Hepatocyte (in vitro differentiated cells): ENCODE measurements at regions not wholly inside any gene's neighbourhood (a gene's known extent, or its start where the extent isn't known, plus 50 kb on each side); places are given as distances from the start of the nearest gene placed in this dataset.

ENCODE experiments used
- DNase-seq: peaks from one replicate; pipeline ENCODE4 v3.0.0-alpha.2; 2016; ENCODE audit warnings: low spot score
- H2AFZ ChIP-seq: fragments of 200-600 bp; sonication (generic); 2 replicates; pipeline ENCODE4 v1.6.0; 2016; ENCODE audit warnings: antibody characterized with exemption, mild to moderate bottlenecking
- H3K27ac ChIP-seq: fragments of 200-600 bp; sonication (generic); 2 replicates; pipeline ENCODE4 v1.5.1; 2016; ENCODE audit warnings: mild to moderate bottlenecking
- H3K27me3 ChIP-seq: fragments of 200-600 bp; sonication (generic); 2 replicates; pipeline ENCODE4 v1.6.1; 2016
- H3K36me3 ChIP-seq: fragments of 200-600 bp; sonication (generic); replicated peaks from 2 replicates; pipeline ENCODE4 v1.5.1; 2016; ENCODE audit warnings: low read depth; ENCODE audit not compliant: insufficient read depth
- H3K4me1 ChIP-seq: fragments of 200-600 bp; sonication (generic); 2 replicates; pipeline ENCODE4 v1.5.1; 2016; ENCODE audit warnings: mild to moderate bottlenecking, moderate library complexity; ENCODE audit not compliant: insufficient read depth
- H3K4me2 ChIP-seq: fragments of 200-600 bp; sonication (generic); 2 replicates; pipeline ENCODE4 v1.6.0; 2016
- H3K4me3 ChIP-seq: fragments of 200-600 bp; sonication (generic); 2 replicates; pipeline ENCODE4 v1.5.1; 2016; ENCODE audit warnings: mild to moderate bottlenecking
- H3K79me2 ChIP-seq: fragments of 200-600 bp; sonication (generic); 2 replicates; pipeline ENCODE4 v1.6.0; 2017; ENCODE audit warnings: mild to moderate bottlenecking
- H3K9me2 ChIP-seq: fragments of 200-600 bp; sonication (generic); replicated peaks from 2 replicates; pipeline ENCODE4 v1.6.0; 2017; ENCODE audit warnings: mild to moderate bottlenecking; ENCODE audit not compliant: insufficient read depth
- H3K9me3 ChIP-seq: fragments of 200-600 bp; sonication (generic); 2 replicates; pipeline ENCODE4 v1.5.1; 2016; ENCODE audit warnings: low read depth, mild to moderate bottlenecking
- H4K20me1 ChIP-seq: fragments of 200-600 bp; sonication (generic); 2 replicates; pipeline ENCODE4 v1.6.0; 2016; ENCODE audit warnings: mild to moderate bottlenecking; ENCODE audit not compliant: insufficient read depth, poor library complexity, severe bottlenecking
- CTCF ChIP-seq: fragments of 200-600 bp; sonication (generic); IDR thresholded peaks from 2 replicates; pipeline ENCODE4 v1.5.1; 2016; ENCODE audit warnings: antibody characterized with exemption, mild to moderate bottlenecking; ENCODE audit not compliant: poor library complexity
- EZH2 ChIP-seq: fragments of 200-600 bp; sonication (generic); IDR thresholded peaks from 2 replicates; pipeline ENCODE4 v1.6.1; 2016; ENCODE audit warnings: antibody characterized with exemption, mild to moderate bottlenecking, borderline replicate concordance
- EZH2phosphoT487 ChIP-seq: fragments of 200-600 bp; sonication (generic); IDR thresholded peaks from one replicate; pipeline ENCODE4 v1.6.1; 2018; ENCODE audit warnings: antibody characterized with exemption, mild to moderate bottlenecking, low read depth, moderate library complexity; ENCODE audit not compliant: unreplicated experiment, severe bottlenecking
- WGBS: methylation state at CpG from one replicate; pipeline ENCODE4 v1.1.6; 2016; ENCODE audit warnings: low lambda C conversion rate; ENCODE audit errors: missing lambda C conversion rate; 5-methylcytosine and 5-hydroxymethylcytosine counted together

GRCh38 chr17:52923658-52924057 lies 765.1 kb upstream of the CA10 start:
- H3K27ac ChIP-seq, result no peak overlapping the region
- H2AFZ ChIP-seq, result no peak overlapping the region
- no peaks in the 10 kb centered on the region for H3K36me3 ChIP-seq
- DNase-seq, result no peak
- no peaks in the 10 kb centered on the region for H3K27me3 ChIP-seq
- no peaks in the 10 kb centered on the region for H3K9me3 ChIP-seq
- no peaks in the 10 kb centered on the region for H3K79me2 ChIP-seq
- no peaks in the 10 kb centered on the region for H4K20me1 ChIP-seq
- no peaks in the 10 kb centered on the region for H3K9me2 ChIP-seq
- WGBS, result 83% methylated on average over 1 of the region's 1 CpG
- no peak overlapping the region for H3K4me3 ChIP-seq
- H3K4me2 ChIP-seq, result no peak overlapping the region
- H3K4me1 ChIP-seq, result no peaks in the 10 kb centered on the region
- TF ChIP-seq EZH2phosphoT487 (no peak), EZH2 (no peak), CTCF (no peak)

GRCh38 chr17:52899235-52899634 lies 740.7 kb upstream of the CA10 start:
- Histone ChIP-seq H3K9me3 (no peaks in the 10 kb centered on the region), H3K4me1 (no peaks in the 10 kb centered on the region), H4K20me1 (no peaks in the 10 kb centered on the region), H3K4me3 (no peak overlapping the region), H3K4me2 (no peak overlapping the region), H3K79me2 (no peaks in the 10 kb centered on the region), H3K27me3 (no peaks in the 10 kb centered on the region), H2AFZ (no peak overlapping the region), H3K9me2 (no peaks in the 10 kb centered on the region), H3K27ac (no peak overlapping the region), H3K36me3 (no peaks in the 10 kb centered on the region)
- DNase-seq, result no peak
- no peak for TF ChIP-seq CTCF
- TF ChIP-seq EZH2phosphoT487, result no peak
- no peak for TF ChIP-seq EZH2
- 61% methylated on average over 1 of the region's 1 CpG for WGBS

- no peaks in the 10 kb centered on the region for H3K9me3 ChIP-seq
- no peak overlapping the region for H3K4me2 ChIP-seq
- no peak overlapping the region for H3K4me3 ChIP-seq
- DNase-seq, result no peak
- no peaks in the 10 kb centered on the region for H3K27me3 ChIP-seq
- no peak overlapping the region for H3K27ac ChIP-seq
- 63% methylated on average over 2 of the region's 2 CpGs for WGBS
- H2AFZ ChIP-seq, result no peak overlapping the region
- H3K36me3 ChIP-seq, result no peaks in the 10 kb centered on the region
- H4K20me1 ChIP-seq, result no peaks in the 10 kb centered on the region
- no peaks in the 10 kb centered on the region for H3K79me2 ChIP-seq
- H3K9me2 ChIP-seq, result no peaks in the 10 kb centered on the region
- H3K4me1 ChIP-seq, result no peaks in the 10 kb centered on the region
- TF ChIP-seq EZH2 (no peak), CTCF (no peak), EZH2phosphoT487 (no peak)
Observed at GRCh38 chr17:52895272-52895671, 736.8 kb upstream of the CA10 start.

- Histone ChIP-seq H3K27me3 (no peaks in the 10 kb centered on the region), H3K4me3 (no peak overlapping the region), H3K4me2 (no peak overlapping the region), H3K4me1 (no peaks in the 10 kb centered on the region), H3K9me2 (no peaks in the 10 kb centered on the region), H3K79me2 (no peaks in the 10 kb centered on the region), H3K9me3 (no peaks in the 10 kb centered on the region), H4K20me1 (no peaks in the 10 kb centered on the region), H3K27ac (no peak overlapping the region), H3K36me3 (no peaks in the 10 kb centered on the region), H2AFZ (no peak overlapping the region)
- no peak for DNase-seq
- 79% methylated on average over 1 of the region's 1 CpG for WGBS
- TF ChIP-seq EZH2phosphoT487, result no peak
- TF ChIP-seq CTCF, result no peak
- TF ChIP-seq EZH2, result no peak
Observed at GRCh38 chr17:52892334-52892733, 733.8 kb upstream of the CA10 start.
